Tibial artery (tissue), 4 donors: ENCODE measurements at regions not wholly inside any gene's neighbourhood (a gene's known extent, or its start where the extent isn't known, plus 50 kb on each side); places are given as distances from the start of the nearest gene placed in this dataset.

Experiments used
- DNase-seq, 2 donors: peaks; one replicate each; pipeline ENCODE4 v3.0.0-alpha.2; 2019
- H3K27ac ChIP-seq, 2 donors: fragments of 200-600 bp; sonication (generic) in 1 of 2; 1 replicate in 1 of 2; 2 replicates in 1 of 2; pipeline ENCODE4 v1.5.1; 2018 to 2019; ENCODE audit warnings: mild to moderate bottlenecking in 1 of 2
- H3K27me3 ChIP-seq, 2 donors: fragments of 200-600 bp; sonication (generic) in 1 of 2; one replicate each; pipeline versions ENCODE4 v1.5.1 to v1.6.0; 2016 to 2019
- H3K36me3 ChIP-seq, 3 donors: fragments of 200-600 bp; sonication (generic) in 2 of 3; one replicate each; pipeline ENCODE4 v1.5.1; 2016 to 2019; ENCODE audit warnings: mild to moderate bottlenecking in 2 of 3
- H3K4me1 ChIP-seq, 4 donors: fragments of 200-600 bp; sonication (generic) in 2 of 4; 1 replicate in 3 of 4; 2 replicates in 1 of 4; pipeline ENCODE4 v1.5.1; 2016 to 2019
- H3K4me3 ChIP-seq, 2 donors: fragments of 200-600 bp; sonication (generic) in 1 of 2; 1 replicate in 1 of 2; 2 replicates in 1 of 2; pipeline ENCODE4 v1.5.1; 2018 to 2019; ENCODE audit warnings: mild to moderate bottlenecking in 2 of 2
- H3K9me3 ChIP-seq, 3 donors: fragments of 200-600 bp; sonication (generic) in 1 of 3; one replicate each; pipeline ENCODE4 v1.5.1; 2016 to 2019
- CTCF ChIP-seq, 2 experiments: fragments of 200-600 bp in 1 of 2; fragments of 450-650 bp in 1 of 2; IDR thresholded peaks; one replicate each; pipeline ENCODE4 v1.5.1; 2017 to 2019; ENCODE audit warnings: antibody characterized with exemption in 2 of 2, mild to moderate bottlenecking in 1 of 2, moderate library complexity in 1 of 2
- intact Hi-C: fragments of 100-400 bp; cut with DNase I; formaldehyde crosslinking; loops from one replicate; pipeline ENCODE4 v1.15.0; 2023; ENCODE audit warnings: low total_unique reads

GRCh38 chr13:39130301-39130700 is 92.0 kb downstream of the NHLRC3 start:
- H3K36me3 ChIP-seq = no peaks in the 10 kb centered on the region
- H3K27ac ChIP-seq = no peak overlapping the region
- DNase-seq = no peak
- H3K4me1 ChIP-seq = no peaks in the 10 kb centered on the region
- no peaks in the 10 kb centered on the region for H3K27me3 ChIP-seq
- no peaks in the 10 kb centered on the region for H3K9me3 ChIP-seq
- intact Hi-C loops = no loop called here
- no peak overlapping the region for H3K4me3 ChIP-seq
- TF ChIP-seq CTCF (IDR thresholded peaks at IDR 0.05) = no peak

- no peak overlapping the region for H3K4me3 ChIP-seq
- H3K27ac ChIP-seq = no peak overlapping the region
- no peaks in the 10 kb centered on the region for H3K9me3 ChIP-seq
- H3K4me1 ChIP-seq = no peaks in the 10 kb centered on the region
- no peaks in the 10 kb centered on the region for H3K27me3 ChIP-seq
- TF ChIP-seq CTCF (IDR thresholded peaks at IDR 0.05) = no peak
- intact Hi-C loops = no loop called here
- DNase-seq = no peak
- H3K36me3 ChIP-seq = no peaks in the 10 kb centered on the region
These were observed 94.3 kb downstream of the NHLRC3 start for GRCh38 chr13:39132286-39133230.

- no peak for TF ChIP-seq CTCF (IDR thresholded peaks at IDR 0.05)
- no peaks in the 10 kb centered on the region for H3K27me3 ChIP-seq
- intact Hi-C loops = no loop called here
These were observed 95.5 kb downstream of the NHLRC3 start for GRCh38 chr13:39133781-39134180.

GRCh38 chr13:39134574-39134973 is 96.3 kb downstream of the NHLRC3 start:
- Histone ChIP-seq H3K9me3 (no peaks in the 10 kb centered on the region), H3K27ac (no peak overlapping the region), H3K4me3 (no peak overlapping the region), H3K36me3 (no peaks in the 10 kb centered on the region), H3K4me1 (no peaks in the 10 kb centered on the region), H3K27me3 (no peaks in the 10 kb centered on the region)
- intact Hi-C loops = no loop called here
- no peak for TF ChIP-seq CTCF (IDR thresholded peaks at IDR 0.05)
- DNase-seq = no peak

More at GRCh38 chr13:39133781-39134180, 95.5 kb downstream of the NHLRC3 start:
- H3K36me3 ChIP-seq = no peaks in the 10 kb centered on the region
- no peaks in the 10 kb centered on the region for H3K9me3 ChIP-seq
- H3K4me1 ChIP-seq = no peaks in the 10 kb centered on the region
- DNase-seq = no peak
- no peak overlapping the region for H3K27ac ChIP-seq
- no peak overlapping the region for H3K4me3 ChIP-seq

GRCh38 chr13:39144391-39144790 is 106.1 kb downstream of the NHLRC3 start:
- Histone ChIP-seq H3K27me3 (no peaks in the 10 kb centered on the region), H3K4me1 (peaks cover 0 to 8% (median 1%) of the 10 kb centered on the region in 4 donors), H3K9me3 (no peaks in the 10 kb centered on the region), H3K4me3 (no peak overlapping the region), H3K27ac (no peak overlapping the region), H3K36me3 (no peaks in the 10 kb centered on the region)
- TF ChIP-seq CTCF (IDR thresholded peaks at IDR 0.05) = no peak
- DNase-seq = no peak
- intact Hi-C loops = no loop called here
